ENCODE measurements at regions not wholly inside any gene's neighbourhood (a gene's known extent, or its start where the extent isn't known, plus 50 kb on each side); places are given as distances from the start of the nearest gene placed in this dataset.

GRCh38 chr2:12934146-12934756, 217.5 kb downstream of the TRIB2 start:
- no peaks in the 10 kb centered on the region for H3K27me3 Mint-ChIP-seq (ENCODE audit: low read depth)
- H3K27ac Mint-ChIP-seq = no peak overlapping the region
- DNase-seq (ENCODE audit: low spot score) (no peak), ATAC-seq (no peak)
- H3K4me1 Mint-ChIP-seq = peaks cover 14% of the 10 kb centered on the region
- ChIA-PET CTCF (no interaction called here), POLR2A (no interaction called here)
- no peak overlapping the region for H3K4me3 Mint-ChIP-seq
- H3K9me3 Mint-ChIP-seq = no peaks in the 10 kb centered on the region
- H3K36me3 Mint-ChIP-seq = no peaks in the 10 kb centered on the region
- TF ChIP-seq ZNF396 (CRISPR knock-in tag; IDR thresholded peaks at IDR 0.05; ENCODE audit: borderline replicate concordance) (no peak), NFATC4 (CRISPR knock-in tag; IDR thresholded peaks at IDR 0.05) (no peak)

DNA sequence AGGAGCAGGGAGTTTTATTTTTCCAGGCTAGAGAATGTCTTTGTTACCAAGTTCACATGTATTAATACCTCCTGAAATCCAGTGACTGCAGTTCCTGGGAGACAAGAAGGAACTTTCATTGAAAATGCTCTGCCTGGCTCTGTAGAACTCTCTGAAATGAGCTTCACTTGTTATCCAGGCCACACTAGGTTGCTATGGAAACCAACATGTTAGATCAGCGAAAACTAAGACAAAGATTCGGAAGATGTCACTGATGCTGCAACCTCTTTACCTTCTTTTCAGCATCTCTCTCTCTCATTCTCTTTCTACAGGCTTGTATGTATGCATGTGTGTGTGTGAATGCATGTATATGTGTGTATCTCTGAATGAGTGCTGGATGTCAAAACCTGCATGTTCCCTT, 218.5 kb downstream of the TRIB2 start:
- no peak overlapping the region for H3K27ac Mint-ChIP-seq

More for the DNA sequence above, 218.5 kb downstream of the TRIB2 start:
- H3K4me1 Mint-ChIP-seq = peaks cover 5% of the 10 kb centered on the region
- POLR2A ChIA-PET = no interaction called here
- H3K27me3 Mint-ChIP-seq (ENCODE audit: low read depth) = no peaks in the 10 kb centered on the region
- ATAC-seq = no peak
- no peaks in the 10 kb centered on the region for H3K9me3 Mint-ChIP-seq
- CTCF ChIA-PET = interaction anchor here (1.0 kb wide), 1 partner anchor 72 kb away, joined by 5 read pairs; no protein-coding TSS in a partner anchor
- DNase-seq (ENCODE audit: low spot score) = no peak
- no peak overlapping the region for H3K4me3 Mint-ChIP-seq
- no peak for TF ChIP-seq ESRRA (CRISPR knock-in tag; IDR thresholded peaks at IDR 0.05; ENCODE audit: borderline replicate concordance)
- no peak for TF ChIP-seq ARID4B (CRISPR knock-in tag; IDR thresholded peaks at IDR 0.05; ENCODE audit: borderline replicate concordance)
- no peak for TF ChIP-seq ATF6 (CRISPR knock-in tag; IDR thresholded peaks at IDR 0.05)
- TF ChIP-seq, protein P1, sequence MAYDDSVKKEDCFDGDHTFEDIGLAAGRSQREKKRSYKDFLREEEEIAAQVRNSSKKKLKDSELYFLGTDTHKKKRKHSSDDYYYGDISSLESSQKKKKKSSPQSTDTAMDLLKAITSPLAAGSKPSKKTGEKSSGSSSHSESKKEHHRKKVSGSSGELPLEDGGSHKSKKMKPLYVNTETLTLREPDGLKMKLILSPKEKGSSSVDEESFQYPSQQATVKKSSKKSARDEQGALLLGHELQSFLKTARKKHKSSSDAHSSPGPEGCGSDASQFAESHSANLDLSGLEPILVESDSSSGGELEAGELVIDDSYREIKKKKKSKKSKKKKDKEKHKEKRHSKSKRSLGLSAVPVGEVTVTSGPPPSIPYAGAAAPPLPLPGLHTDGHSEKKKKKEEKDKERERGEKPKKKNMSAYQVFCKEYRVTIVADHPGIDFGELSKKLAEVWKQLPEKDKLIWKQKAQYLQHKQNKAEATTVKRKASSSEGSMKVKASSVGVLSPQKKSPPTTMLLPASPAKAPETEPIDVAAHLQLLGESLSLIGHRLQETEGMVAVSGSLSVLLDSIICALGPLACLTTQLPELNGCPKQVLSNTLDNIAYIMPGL (CRISPR knock-in tag; IDR thresholded peaks at IDR 0.05) = no peak
- TF ChIP-seq CBFB (CRISPR knock-in tag; IDR thresholded peaks at IDR 0.05; ENCODE audit: low read depth) = no peak
- no peak for TF ChIP-seq IRF2 (CRISPR knock-in tag; IDR thresholded peaks at IDR 0.05; ENCODE audit: borderline replicate concordance, low read depth)
- TF ChIP-seq, protein P2, sequence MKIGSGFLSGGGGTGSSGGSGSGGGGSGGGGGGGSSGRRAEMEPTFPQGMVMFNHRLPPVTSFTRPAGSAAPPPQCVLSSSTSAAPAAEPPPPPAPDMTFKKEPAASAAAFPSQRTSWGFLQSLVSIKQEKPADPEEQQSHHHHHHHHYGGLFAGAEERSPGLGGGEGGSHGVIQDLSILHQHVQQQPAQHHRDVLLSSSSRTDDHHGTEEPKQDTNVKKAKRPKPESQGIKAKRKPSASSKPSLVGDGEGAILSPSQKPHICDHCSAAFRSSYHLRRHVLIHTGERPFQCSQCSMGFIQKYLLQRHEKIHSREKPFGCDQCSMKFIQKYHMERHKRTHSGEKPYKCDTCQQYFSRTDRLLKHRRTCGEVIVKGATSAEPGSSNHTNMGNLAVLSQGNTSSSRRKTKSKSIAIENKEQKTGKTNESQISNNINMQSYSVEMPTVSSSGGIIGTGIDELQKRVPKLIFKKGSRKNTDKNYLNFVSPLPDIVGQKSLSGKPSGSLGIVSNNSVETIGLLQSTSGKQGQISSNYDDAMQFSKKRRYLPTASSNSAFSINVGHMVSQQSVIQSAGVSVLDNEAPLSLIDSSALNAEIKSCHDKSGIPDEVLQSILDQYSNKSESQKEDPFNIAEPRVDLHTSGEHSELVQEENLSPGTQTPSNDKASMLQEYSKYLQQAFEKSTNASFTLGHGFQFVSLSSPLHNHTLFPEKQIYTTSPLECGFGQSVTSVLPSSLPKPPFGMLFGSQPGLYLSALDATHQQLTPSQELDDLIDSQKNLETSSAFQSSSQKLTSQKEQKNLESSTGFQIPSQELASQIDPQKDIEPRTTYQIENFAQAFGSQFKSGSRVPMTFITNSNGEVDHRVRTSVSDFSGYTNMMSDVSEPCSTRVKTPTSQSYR (CRISPR knock-in tag; IDR thresholded peaks at IDR 0.05) = no peak
- TF ChIP-seq, protein P3, sequence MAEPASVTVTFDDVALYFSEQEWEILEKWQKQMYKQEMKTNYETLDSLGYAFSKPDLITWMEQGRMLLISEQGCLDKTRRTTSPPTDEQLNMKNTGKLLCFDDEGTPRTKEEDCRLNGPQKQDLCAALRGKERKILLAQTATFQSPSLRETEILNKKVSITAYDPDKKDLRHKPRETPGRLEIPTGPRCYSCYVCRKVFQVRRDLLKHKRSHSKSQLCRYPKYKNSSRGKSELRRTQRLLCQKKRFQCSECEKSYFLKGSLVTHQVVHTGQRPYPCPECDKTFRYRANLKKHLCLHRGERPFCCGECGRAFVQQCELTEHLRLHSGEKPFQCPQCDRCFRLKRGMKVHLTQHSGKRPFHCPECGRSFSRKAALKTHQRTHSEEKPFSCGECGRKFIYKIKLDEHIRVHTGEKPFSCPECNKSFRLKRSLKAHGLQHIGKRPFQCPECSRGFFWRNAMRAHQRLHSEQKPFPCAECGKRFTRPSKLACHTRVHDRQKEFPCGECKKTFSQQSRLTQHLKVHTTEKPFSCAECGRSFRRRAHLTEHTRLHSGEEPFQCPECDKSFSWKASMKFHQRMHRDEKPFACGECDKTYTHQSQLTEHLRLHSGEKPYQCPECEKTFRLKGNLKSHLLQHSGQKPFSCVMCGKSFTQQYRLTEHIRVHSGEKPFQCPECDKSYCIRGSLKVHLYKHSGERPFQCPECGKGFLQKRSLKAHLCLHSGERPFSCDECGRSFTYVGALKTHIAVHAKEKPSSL (CRISPR knock-in tag; conservative IDR thresholded peaks at IDR 0.05) = no peak
- TF ChIP-seq E2F1 (CRISPR knock-in tag; IDR thresholded peaks at IDR 0.05) = no peak
- TF ChIP-seq, protein P4, sequence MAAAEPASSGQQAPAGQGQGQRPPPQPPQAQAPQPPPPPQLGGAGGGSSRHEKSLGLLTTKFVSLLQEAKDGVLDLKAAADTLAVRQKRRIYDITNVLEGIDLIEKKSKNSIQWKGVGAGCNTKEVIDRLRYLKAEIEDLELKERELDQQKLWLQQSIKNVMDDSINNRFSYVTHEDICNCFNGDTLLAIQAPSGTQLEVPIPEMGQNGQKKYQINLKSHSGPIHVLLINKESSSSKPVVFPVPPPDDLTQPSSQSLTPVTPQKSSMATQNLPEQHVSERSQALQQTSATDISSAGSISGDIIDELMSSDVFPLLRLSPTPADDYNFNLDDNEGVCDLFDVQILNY (CRISPR knock-in tag; IDR thresholded peaks at IDR 0.05) = no peak
- TF ChIP-seq JAZF1 (CRISPR knock-in tag; IDR thresholded peaks at IDR 0.05) = no peak
- TF ChIP-seq ZNF671 (CRISPR knock-in tag; IDR thresholded peaks at IDR 0.05) = no peak
- TF ChIP-seq ZNF396 (CRISPR knock-in tag; IDR thresholded peaks at IDR 0.05; ENCODE audit: borderline replicate concordance) = no peak
- TF ChIP-seq, protein P5, sequence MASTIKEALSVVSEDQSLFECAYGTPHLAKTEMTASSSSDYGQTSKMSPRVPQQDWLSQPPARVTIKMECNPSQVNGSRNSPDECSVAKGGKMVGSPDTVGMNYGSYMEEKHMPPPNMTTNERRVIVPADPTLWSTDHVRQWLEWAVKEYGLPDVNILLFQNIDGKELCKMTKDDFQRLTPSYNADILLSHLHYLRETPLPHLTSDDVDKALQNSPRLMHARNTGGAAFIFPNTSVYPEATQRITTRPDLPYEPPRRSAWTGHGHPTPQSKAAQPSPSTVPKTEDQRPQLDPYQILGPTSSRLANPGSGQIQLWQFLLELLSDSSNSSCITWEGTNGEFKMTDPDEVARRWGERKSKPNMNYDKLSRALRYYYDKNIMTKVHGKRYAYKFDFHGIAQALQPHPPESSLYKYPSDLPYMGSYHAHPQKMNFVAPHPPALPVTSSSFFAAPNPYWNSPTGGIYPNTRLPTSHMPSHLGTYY (CRISPR knock-in tag; IDR thresholded peaks at IDR 0.05) = no peak
- no peaks in the 10 kb centered on the region for H3K36me3 Mint-ChIP-seq

Measured in WTC11 (cell line).